ENCODE measurements at regions not wholly inside any gene's neighbourhood (a gene's known extent, or its start where the extent isn't known, plus 50 kb on each side); places are given as distances from the start of the nearest gene placed in this dataset.
"Not testable (repeated sequence)": the region's sequence is repeated elsewhere in the genome, so short reads cannot be mapped to it uniquely, and the experiment has no call there.

DNA sequence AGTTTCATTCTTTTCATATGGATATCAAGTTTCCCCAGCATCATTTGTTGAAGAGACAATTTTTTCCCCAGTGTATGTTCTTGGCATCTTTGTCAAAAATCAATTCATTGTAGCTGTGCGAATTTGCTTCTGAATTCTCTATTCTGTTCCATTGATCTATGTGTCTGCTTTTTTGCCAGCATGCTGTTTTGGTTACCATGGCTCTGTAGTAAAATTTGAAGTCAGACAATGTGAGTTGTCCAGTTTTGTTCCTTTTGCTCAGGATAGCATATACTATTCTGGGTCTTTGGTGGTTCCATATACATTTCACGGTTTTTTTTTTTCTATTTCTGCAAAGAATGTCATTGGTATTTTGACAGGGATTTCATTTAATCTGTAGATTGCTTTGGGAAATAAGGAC, 95.6 kb downstream of the PABPC5 start:
- TF ChIP-seq, protein P1, sequence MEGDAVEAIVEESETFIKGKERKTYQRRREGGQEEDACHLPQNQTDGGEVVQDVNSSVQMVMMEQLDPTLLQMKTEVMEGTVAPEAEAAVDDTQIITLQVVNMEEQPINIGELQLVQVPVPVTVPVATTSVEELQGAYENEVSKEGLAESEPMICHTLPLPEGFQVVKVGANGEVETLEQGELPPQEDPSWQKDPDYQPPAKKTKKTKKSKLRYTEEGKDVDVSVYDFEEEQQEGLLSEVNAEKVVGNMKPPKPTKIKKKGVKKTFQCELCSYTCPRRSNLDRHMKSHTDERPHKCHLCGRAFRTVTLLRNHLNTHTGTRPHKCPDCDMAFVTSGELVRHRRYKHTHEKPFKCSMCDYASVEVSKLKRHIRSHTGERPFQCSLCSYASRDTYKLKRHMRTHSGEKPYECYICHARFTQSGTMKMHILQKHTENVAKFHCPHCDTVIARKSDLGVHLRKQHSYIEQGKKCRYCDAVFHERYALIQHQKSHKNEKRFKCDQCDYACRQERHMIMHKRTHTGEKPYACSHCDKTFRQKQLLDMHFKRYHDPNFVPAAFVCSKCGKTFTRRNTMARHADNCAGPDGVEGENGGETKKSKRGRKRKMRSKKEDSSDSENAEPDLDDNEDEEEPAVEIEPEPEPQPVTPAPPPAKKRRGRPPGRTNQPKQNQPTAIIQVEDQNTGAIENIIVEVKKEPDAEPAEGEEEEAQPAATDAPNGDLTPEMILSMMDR (IDR thresholded peaks at IDR 0.05): not testable (repeated sequence)
- TF ChIP-seq ZFX (IDR thresholded peaks at IDR 0.05; ENCODE audit: borderline replicate concordance): not testable (repeated sequence)
